ENCODE measurements at regions not wholly inside any gene's neighbourhood (a gene's known extent, or its start where the extent isn't known, plus 50 kb on each side); places are given as distances from the start of the nearest gene placed in this dataset.

DNA sequence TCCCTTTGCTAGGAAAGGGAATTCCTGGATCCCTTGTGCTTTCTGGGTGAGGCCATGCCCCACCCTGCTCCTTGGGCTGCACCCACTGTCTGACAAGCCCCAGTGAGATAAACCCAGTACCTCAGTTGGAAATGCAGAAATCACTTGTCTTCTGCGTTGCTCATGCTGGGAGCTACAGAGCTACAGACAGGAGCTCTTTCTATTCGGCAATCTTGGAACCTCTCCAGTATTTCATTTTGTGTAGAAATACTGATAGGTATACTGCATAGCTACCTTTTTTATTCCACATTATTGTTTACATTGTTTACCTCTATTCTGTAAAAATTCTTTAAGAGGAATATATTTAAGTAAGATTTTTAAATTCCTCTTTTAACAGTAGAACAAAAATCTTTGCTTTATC, 302.5 kb upstream of the SLITRK5 start:
- no peak overlapping the region for H3K4me2 ChIP-seq (ENCODE audit: unreplicated experiment)
- DNase-seq, result no peak
- H3K9ac ChIP-seq, result no peak overlapping the region
- H3K4me1 ChIP-seq (ENCODE audit: insufficient read depth), result no peaks in the 10 kb centered on the region
- WGBS, 2 experiments (ENCODE audit: low coverage in 1 of 2, low lambda C conversion rate in 2 of 2, missing lambda C conversion rate in 2 of 2), result 20 to 44% methylated on average over 2 of the region's 2 CpGs
- no peaks in the 10 kb centered on the region for H3K9me3 ChIP-seq (ENCODE audit: low read depth)
- H3F3A ChIP-seq (ENCODE audit: insufficient read depth), result no peaks in the 10 kb centered on the region
- H3K79me2 ChIP-seq (ENCODE audit: insufficient read depth), result no peaks in the 10 kb centered on the region
- H3K36me3 ChIP-seq (ENCODE audit: low read depth), result no peaks in the 10 kb centered on the region
- no peaks in the 10 kb centered on the region for H3K9me2 ChIP-seq (ENCODE audit: insufficient read depth)
- no peaks in the 10 kb centered on the region for H4K20me1 ChIP-seq (ENCODE audit: insufficient read depth)
- no peaks in the 10 kb centered on the region for H3K27me3 ChIP-seq (replicated peaks; ENCODE audit: insufficient read depth)
- no peak overlapping the region for H3K27ac ChIP-seq
- no peak overlapping the region for H3K4me3 ChIP-seq
- TF ChIP-seq EZH2 (IDR thresholded peaks at IDR 0.05; ENCODE audit: insufficient read depth, poor library complexity, severe bottlenecking) (no peak), EZH2phosphoT487 (IDR thresholded peaks at IDR 0.05; ENCODE audit: insufficient read depth, low read depth) (no peak)
- in situ Hi-C loops (cut with MboI), result no loop called here
- H2AFZ ChIP-seq, result no peak overlapping the region

DNA sequence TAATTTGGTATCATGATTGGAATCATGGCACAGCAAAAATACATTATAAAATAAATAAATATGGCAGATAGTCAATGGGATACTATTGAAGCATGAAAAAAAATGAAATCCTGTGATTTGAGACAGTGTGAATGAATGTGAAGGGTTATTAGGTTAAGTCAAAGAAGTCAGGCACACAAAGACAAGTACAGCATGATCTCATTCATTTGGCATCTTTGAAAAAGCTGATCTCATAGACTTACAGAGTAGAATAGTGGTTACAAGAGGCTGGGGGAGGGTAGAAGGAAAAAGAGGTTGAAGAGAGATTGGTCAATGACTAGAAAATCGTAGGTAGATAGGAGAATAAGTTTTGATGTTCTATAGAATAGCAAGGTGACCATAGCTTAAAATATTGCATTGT, 295.1 kb upstream of the SLITRK5 start:
- Histone ChIP-seq H3F3A (ENCODE audit: insufficient read depth) (no peaks in the 10 kb centered on the region), H3K4me3 (no peak overlapping the region), H4K20me1 (ENCODE audit: insufficient read depth) (no peaks in the 10 kb centered on the region), H3K79me2 (ENCODE audit: insufficient read depth) (no peaks in the 10 kb centered on the region), H3K4me1 (ENCODE audit: insufficient read depth) (no peaks in the 10 kb centered on the region), H3K9me2 (ENCODE audit: insufficient read depth) (no peaks in the 10 kb centered on the region), H3K4me2 (ENCODE audit: unreplicated experiment) (no peak overlapping the region), H3K27me3 (replicated peaks; ENCODE audit: insufficient read depth) (no peaks in the 10 kb centered on the region), H3K36me3 (ENCODE audit: low read depth) (no peaks in the 10 kb centered on the region), H2AFZ (no peak overlapping the region), H3K27ac (no peak overlapping the region), H3K9me3 (ENCODE audit: low read depth) (no peaks in the 10 kb centered on the region), H3K9ac (no peak overlapping the region)
- DNase-seq, result no peak
- WGBS, 2 experiments (ENCODE audit: low coverage in 1 of 2, low lambda C conversion rate in 2 of 2, missing lambda C conversion rate in 2 of 2), result 24 to 32% methylated on average over 1 of the region's 1 CpG
- in situ Hi-C loops (cut with MboI), result no loop called here
- TF ChIP-seq EZH2phosphoT487 (IDR thresholded peaks at IDR 0.05; ENCODE audit: insufficient read depth, low read depth) (no peak), EZH2 (IDR thresholded peaks at IDR 0.05; ENCODE audit: insufficient read depth, poor library complexity, severe bottlenecking) (no peak)

DNA sequence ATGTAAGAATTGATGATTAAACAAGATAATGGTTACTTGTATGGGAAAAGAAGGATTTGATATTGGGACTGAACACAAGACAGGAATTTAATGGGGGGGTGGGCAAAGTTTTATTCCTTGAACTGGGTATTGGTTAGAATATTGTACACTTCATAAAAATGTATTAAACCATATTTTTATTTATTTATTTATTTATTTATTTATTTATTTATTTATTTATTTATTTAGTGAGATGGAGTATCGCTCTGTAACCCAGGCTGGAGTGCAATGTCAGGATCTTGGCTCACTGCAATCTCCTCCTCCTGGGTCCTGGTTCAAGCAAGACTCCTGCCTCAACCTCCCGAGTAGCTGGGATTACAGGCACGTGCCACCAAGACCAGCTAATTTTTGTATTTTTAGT, 287.1 kb upstream of the SLITRK5 start:
- Histone ChIP-seq H3K9me2 (ENCODE audit: insufficient read depth) (no peaks in the 10 kb centered on the region), H3K27ac (no peak overlapping the region), H3K4me2 (ENCODE audit: unreplicated experiment) (no peak overlapping the region), H3K4me1 (ENCODE audit: insufficient read depth) (no peaks in the 10 kb centered on the region), H3F3A (ENCODE audit: insufficient read depth) (no peaks in the 10 kb centered on the region), H3K4me3 (no peak overlapping the region), H2AFZ (no peak overlapping the region), H4K20me1 (ENCODE audit: insufficient read depth) (no peaks in the 10 kb centered on the region), H3K9me3 (ENCODE audit: low read depth) (no peaks in the 10 kb centered on the region), H3K27me3 (replicated peaks; ENCODE audit: insufficient read depth) (no peaks in the 10 kb centered on the region), H3K79me2 (ENCODE audit: insufficient read depth) (no peaks in the 10 kb centered on the region), H3K9ac (no peak overlapping the region), H3K36me3 (ENCODE audit: low read depth) (no peaks in the 10 kb centered on the region)
- DNase-seq, result no peak
- TF ChIP-seq EZH2phosphoT487 (IDR thresholded peaks at IDR 0.05; ENCODE audit: insufficient read depth, low read depth), result no peak
- TF ChIP-seq EZH2 (IDR thresholded peaks at IDR 0.05; ENCODE audit: insufficient read depth, poor library complexity, severe bottlenecking), result no peak
- in situ Hi-C loops (cut with MboI), result no loop called here
- 43 to 59% methylated on average over 3 of the region's 3 CpGs for WGBS, 2 experiments (ENCODE audit: low coverage in 1 of 2, low lambda C conversion rate in 2 of 2, missing lambda C conversion rate in 2 of 2)

DNA sequence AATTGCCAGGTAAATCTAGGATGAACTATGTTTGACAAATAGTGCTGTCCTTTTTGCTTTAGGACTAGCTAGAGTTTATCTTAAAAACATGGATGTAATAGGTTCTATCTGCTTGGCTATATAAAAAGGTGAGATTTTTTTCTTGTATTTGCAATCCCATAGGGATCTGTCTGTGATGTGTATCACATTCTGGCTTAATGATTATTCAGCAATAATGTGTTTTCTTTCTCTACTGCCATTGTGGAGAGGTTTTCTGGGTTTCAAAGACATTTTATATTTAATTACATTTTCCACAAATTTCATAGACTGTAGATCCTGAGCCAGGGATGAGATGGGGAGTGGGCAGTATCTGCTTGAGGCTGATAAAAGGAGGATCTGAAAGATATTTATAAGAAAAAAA, 277.8 kb upstream of the SLITRK5 start:
- H3K27ac ChIP-seq, result no peak overlapping the region
- no peaks in the 10 kb centered on the region for H4K20me1 ChIP-seq (ENCODE audit: insufficient read depth)
- H3K27me3 ChIP-seq (replicated peaks; ENCODE audit: insufficient read depth), result no peaks in the 10 kb centered on the region
- H2AFZ ChIP-seq, result no peak overlapping the region
- H3K4me3 ChIP-seq, result no peak overlapping the region
- DNase-seq, result no peak
- H3K9ac ChIP-seq, result no peak overlapping the region
- in situ Hi-C loops (cut with MboI), result no loop called here
- no peaks in the 10 kb centered on the region for H3K36me3 ChIP-seq (ENCODE audit: low read depth)
- TF ChIP-seq EZH2 (IDR thresholded peaks at IDR 0.05; ENCODE audit: insufficient read depth, poor library complexity, severe bottlenecking), result no peak
- TF ChIP-seq EZH2phosphoT487 (IDR thresholded peaks at IDR 0.05; ENCODE audit: insufficient read depth, low read depth), result no peak
- no peaks in the 10 kb centered on the region for H3F3A ChIP-seq (ENCODE audit: insufficient read depth)
- H3K9me3 ChIP-seq (ENCODE audit: low read depth), result no peaks in the 10 kb centered on the region
- no peaks in the 10 kb centered on the region; the same call in 1 of the 2 replicates for H3K9me2 ChIP-seq (ENCODE audit: insufficient read depth)
- no peaks in the 10 kb centered on the region for H3K79me2 ChIP-seq (ENCODE audit: insufficient read depth)
- no peak overlapping the region for H3K4me2 ChIP-seq (ENCODE audit: unreplicated experiment)
- no peaks in the 10 kb centered on the region for H3K4me1 ChIP-seq (ENCODE audit: insufficient read depth)

DNA sequence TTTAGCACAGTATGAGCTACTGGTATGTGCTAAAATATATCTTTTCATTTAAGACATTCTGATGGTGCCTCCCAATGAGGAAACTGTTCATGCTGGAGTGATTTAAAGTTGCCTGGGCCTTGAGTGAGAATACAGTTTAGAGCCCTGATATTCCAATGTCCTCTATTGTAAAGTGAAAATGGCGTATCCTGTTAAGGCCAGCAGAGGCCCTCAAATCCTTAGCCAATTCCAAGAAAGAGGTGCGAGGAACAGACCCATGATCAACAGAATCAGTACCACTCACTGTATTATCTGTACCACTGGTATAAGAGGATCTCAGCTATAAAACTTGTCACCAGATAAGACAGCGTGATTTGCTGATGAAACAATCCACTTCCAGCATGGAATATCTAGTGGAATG, 273.1 kb upstream of the SLITRK5 start:
- in situ Hi-C loops (cut with MboI), result no loop called here
- no peak for TF ChIP-seq EZH2 (IDR thresholded peaks at IDR 0.05; ENCODE audit: insufficient read depth, poor library complexity, severe bottlenecking)
- no peak for TF ChIP-seq EZH2phosphoT487 (IDR thresholded peaks at IDR 0.05; ENCODE audit: insufficient read depth, low read depth)
- Histone ChIP-seq H3K9me3 (ENCODE audit: low read depth) (no peaks in the 10 kb centered on the region), H3K79me2 (ENCODE audit: insufficient read depth) (no peaks in the 10 kb centered on the region), H3K4me2 (ENCODE audit: unreplicated experiment) (no peak overlapping the region), H3K27ac (no peak overlapping the region), H3K36me3 (ENCODE audit: low read depth) (no peaks in the 10 kb centered on the region), H3F3A (ENCODE audit: insufficient read depth) (no peaks in the 10 kb centered on the region), H4K20me1 (ENCODE audit: insufficient read depth) (no peaks in the 10 kb centered on the region), H3K4me1 (ENCODE audit: insufficient read depth) (no peaks in the 10 kb centered on the region), H2AFZ (no peak overlapping the region), H3K9ac (no peak overlapping the region), H3K27me3 (replicated peaks; ENCODE audit: insufficient read depth) (no peaks in the 10 kb centered on the region), H3K9me2 (ENCODE audit: insufficient read depth) (no peaks in the 10 kb centered on the region), H3K4me3 (no peak overlapping the region)
- 14 to 19% methylated on average over 3 of the region's 3 CpGs for WGBS, 2 experiments (ENCODE audit: low coverage in 1 of 2, low lambda C conversion rate in 2 of 2, missing lambda C conversion rate in 2 of 2)
- no peak for DNase-seq

Data from GM23248 (cell line).